HEK293T (cell line): ENCODE measurements at regions not wholly inside any gene's neighbourhood (a gene's known extent, or its start where the extent isn't known, plus 50 kb on each side); places are given as distances from the start of the nearest gene placed in this dataset.
A peak's percentile ranks its signal among the peaks of the same experiment; 100 is the strongest.
"Not testable (repeated sequence)": the region's sequence is repeated elsewhere in the genome, so short reads cannot be mapped to it uniquely, and the experiment has no call there.

Experiments
- CTCF ChIA-PET: fragments of 350-600 bp; formaldehyde crosslinking; extraction: SDS; loops from one replicate; lab custom pipeline; 2021; ENCODE audit warnings: antibody characterized with exemption, inconsistent platforms; lab: Yijun Ruan, JAX
- POLR2A ChIA-PET: fragments of 350-600 bp; formaldehyde crosslinking; extraction: SDS; loops from one replicate; lab custom pipeline; 2020; ENCODE audit warnings: antibody characterized with exemption, inconsistent platforms; lab: Yijun Ruan, JAX
- DNase-seq: peaks from one replicate; pipeline ENCODE4 v3.0.0; 2012; ENCODE audit warnings: mixed read lengths; ENCODE audit errors: extremely low spot score
- ARNT ChIP-seq: fragments of 450-650 bp; IDR thresholded peaks from 2 replicates; pipeline ENCODE4 v1.6.1; 2017; ENCODE audit warnings: mild to moderate bottlenecking
- BHLHE40 ChIP-seq: fragments of 450-650 bp; IDR thresholded peaks from 2 replicates; pipeline ENCODE4 v1.6.1; 2016; ENCODE audit warnings: mild to moderate bottlenecking, moderate library complexity, borderline replicate concordance
- CTBP1 ChIP-seq: fragments of 450-650 bp; IDR thresholded peaks from 2 replicates; pipeline ENCODE4 v1.6.1; 2016; ENCODE audit warnings: borderline replicate concordance
- ELF4 ChIP-seq: fragments of 450-650 bp; IDR thresholded peaks from 2 replicates; pipeline ENCODE4 v1.6.1; 2017; ENCODE audit warnings: antibody characterized with exemption
- FOXA1 ChIP-seq: fragments of 450-650 bp; IDR thresholded peaks from 2 replicates; pipeline ENCODE4 v1.6.1; 2016; ENCODE audit warnings: mild to moderate bottlenecking
- FOXK2 ChIP-seq: fragments of 450-650 bp; IDR thresholded peaks from 2 replicates; pipeline ENCODE4 v1.6.1; 2016; ENCODE audit warnings: mild to moderate bottlenecking
- FOXM1 ChIP-seq: fragments of 450-650 bp; IDR thresholded peaks from 2 replicates; pipeline ENCODE4 v1.6.1; 2017; ENCODE audit warnings: mild to moderate bottlenecking, borderline replicate concordance
- HDGF ChIP-seq: fragments of 450-650 bp; IDR thresholded peaks from 2 replicates; pipeline ENCODE4 v1.6.1; 2017; ENCODE audit warnings: antibody characterized with exemption, borderline replicate concordance
- L3MBTL2 ChIP-seq: fragments of 450-650 bp; conservative IDR thresholded peaks from 2 replicates; pipeline ENCODE4 v1.6.1; 2016; ENCODE audit warnings: mild to moderate bottlenecking
- LEF1 ChIP-seq: fragments of 450-650 bp; IDR thresholded peaks from 2 replicates; pipeline ENCODE4 v1.6.1; 2017; ENCODE audit warnings: mild to moderate bottlenecking, borderline replicate concordance
- NFRKB ChIP-seq: fragments of 450-650 bp; IDR thresholded peaks from 2 replicates; pipeline ENCODE4 v1.6.1; 2016; ENCODE audit warnings: mild to moderate bottlenecking, moderate library complexity
- SP1 ChIP-seq: fragments of 450-650 bp; IDR thresholded peaks from 2 replicates; pipeline ENCODE4 v1.6.1; 2017
- SUZ12 ChIP-seq: fragments of 450-650 bp; IDR thresholded peaks from 2 replicates; pipeline ENCODE4 v1.6.1; 2016; ENCODE audit warnings: mild to moderate bottlenecking
- TARDBP ChIP-seq: fragments of 450-650 bp; IDR thresholded peaks from 2 replicates; pipeline ENCODE4 v1.6.1; 2016
- ZNF384 ChIP-seq: fragments of 450-650 bp; IDR thresholded peaks from 2 replicates; pipeline ENCODE4 v1.6.1; 2016
- TF ChIP-seq, protein P1 (sequence below): fragments of 450-650 bp; IDR thresholded peaks from 2 replicates; pipeline ENCODE4 v1.6.1; 2016

DNA sequence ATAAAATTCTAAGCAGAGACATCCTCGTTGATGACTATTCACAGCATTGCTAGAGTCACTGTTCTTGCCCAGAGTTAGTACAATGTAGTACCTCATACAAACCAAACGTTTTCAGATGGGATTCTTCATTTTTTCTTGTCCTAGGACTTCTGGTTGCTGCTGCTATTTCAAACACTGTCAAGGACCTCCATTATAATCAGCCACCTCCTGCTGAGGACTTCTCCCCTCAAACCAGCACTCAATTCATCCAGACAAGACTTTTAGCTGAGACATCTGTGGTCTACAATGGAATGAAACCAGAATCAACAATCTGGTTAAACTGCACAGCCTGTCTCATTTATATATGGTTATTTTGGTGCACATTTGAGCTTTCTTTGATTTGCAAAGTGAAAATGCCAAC, 1008.8 kb downstream of the STPG2 start:
- CTCF ChIA-PET: no interaction called here
- DNase-seq: no peak
- POLR2A ChIA-PET: no interaction called here
- no peak for TF ChIP-seq LEF1
- no peak for TF ChIP-seq FOXK2

GRCh38 chr4:97139791-97140190, 1003.5 kb downstream of the STPG2 start:
- no peak for DNase-seq
- TF ChIP-seq LEF1: no peak
- no peak for TF ChIP-seq NFRKB
- no peak for TF ChIP-seq ELF4
- TF ChIP-seq L3MBTL2: no peak
- no peak for TF ChIP-seq BHLHE40
- no peak for TF ChIP-seq FOXK2
- TF ChIP-seq HDGF: no peak
- TF ChIP-seq SP1: no peak
- no peak for TF ChIP-seq ZNF384
- ChIA-PET CTCF (no interaction called here), POLR2A (no interaction called here)

DNA sequence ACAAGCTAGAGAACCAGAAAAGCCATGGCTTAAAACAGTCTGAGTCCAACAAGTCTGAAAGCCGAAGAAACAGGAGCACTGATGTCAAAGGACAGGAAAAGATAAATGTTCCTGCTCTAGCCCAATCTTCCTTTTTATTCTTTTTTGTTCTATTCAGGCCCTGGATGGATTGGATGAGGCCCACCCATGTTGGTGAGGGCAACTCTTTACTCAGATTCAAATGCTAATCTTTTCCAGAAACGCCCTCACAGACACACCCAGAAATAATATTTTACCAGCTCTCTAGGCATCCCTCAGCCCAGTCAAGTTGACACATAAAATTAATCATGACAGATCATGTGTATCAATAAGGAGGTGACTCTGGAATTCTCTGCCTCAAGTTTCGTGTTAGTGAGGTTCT, 1002.7 kb downstream of the STPG2 start:
- TF ChIP-seq FOXA1 (no peak), CTBP1 (no peak), BHLHE40 (no peak), FOXM1 (no peak), NFRKB (no peak), HDGF (no peak), SUZ12 (no peak), LEF1 (no peak), L3MBTL2 (no peak), FOXK2 (no peak), ZNF384 (no peak), SP1 (no peak), ARNT (no peak)
- CTCF ChIA-PET: interaction anchor here (0.6 kb wide), 1 partner anchor 13 kb away, joined by 7 read pairs; no protein-coding TSS in a partner anchor
- no peak for DNase-seq
- POLR2A ChIA-PET: no interaction called here

GRCh38 chr4:97141332-97141731, 1001.9 kb downstream of the STPG2 start:
- POLR2A ChIA-PET, DNase-seq, CTCF ChIA-PET: not testable (repeated sequence)

DNA sequence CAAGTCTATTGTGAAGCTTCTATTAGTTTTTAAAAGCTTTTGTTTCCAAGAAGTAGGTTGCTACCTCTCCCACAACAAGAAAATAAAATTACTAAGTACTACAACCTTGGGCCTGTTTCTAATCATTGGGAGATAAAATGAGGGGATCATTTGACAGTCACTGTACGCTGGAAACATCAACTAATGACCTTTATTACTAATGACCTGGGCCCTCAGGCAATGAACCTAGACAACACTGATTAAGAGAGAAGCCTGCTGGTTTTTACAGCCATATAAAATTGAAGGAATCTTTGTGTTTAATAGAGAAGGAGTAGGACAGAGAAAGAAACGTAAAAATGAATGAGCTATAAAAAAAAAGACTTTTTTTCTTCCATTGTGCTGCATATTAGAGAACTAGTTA, 1000.9 kb downstream of the STPG2 start:
- CTCF ChIA-PET: no interaction called here
- POLR2A ChIA-PET: no interaction called here
- TF ChIP-seq FOXA1 (no peak), HDGF (no peak), CTBP1 (no peak), ELF4 (no peak), BHLHE40 (no peak), SP1 (no peak), ZNF384 (no peak), FOXM1 (no peak), L3MBTL2 (no peak), SUZ12 (no peak), TARDBP (no peak), FOXK2 (no peak), ARNT (no peak), LEF1 (no peak), NFRKB (no peak)
- TF ChIP-seq, protein P1, sequence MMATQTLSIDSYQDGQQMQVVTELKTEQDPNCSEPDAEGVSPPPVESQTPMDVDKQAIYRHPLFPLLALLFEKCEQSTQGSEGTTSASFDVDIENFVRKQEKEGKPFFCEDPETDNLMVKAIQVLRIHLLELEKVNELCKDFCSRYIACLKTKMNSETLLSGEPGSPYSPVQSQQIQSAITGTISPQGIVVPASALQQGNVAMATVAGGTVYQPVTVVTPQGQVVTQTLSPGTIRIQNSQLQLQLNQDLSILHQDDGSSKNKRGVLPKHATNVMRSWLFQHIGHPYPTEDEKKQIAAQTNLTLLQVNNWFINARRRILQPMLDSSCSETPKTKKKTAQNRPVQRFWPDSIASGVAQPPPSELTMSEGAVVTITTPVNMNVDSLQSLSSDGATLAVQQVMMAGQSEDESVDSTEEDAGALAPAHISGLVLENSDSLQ: no peak
- no peak for DNase-seq

DNA sequence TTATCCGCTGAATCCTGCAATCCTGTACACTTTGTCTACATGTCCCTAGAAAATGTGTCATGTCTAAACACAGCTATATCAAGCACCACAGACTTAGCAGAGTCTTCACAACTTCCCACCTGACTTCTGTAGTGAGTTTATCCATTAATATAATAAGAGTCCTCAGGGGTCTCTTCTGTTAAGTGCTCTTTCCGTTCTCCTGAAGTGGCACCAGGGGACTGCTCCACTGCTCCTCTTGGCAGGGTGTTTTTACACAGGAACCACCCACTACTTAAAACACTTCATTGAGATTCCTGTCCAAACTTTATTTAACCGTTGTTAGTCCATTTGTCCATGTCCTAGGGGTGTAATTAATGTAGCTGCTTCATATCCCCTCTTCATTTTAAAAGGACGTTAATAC, 1000.4 kb downstream of the STPG2 start:
- CTCF ChIA-PET: no interaction called here
- no peak for TF ChIP-seq NFRKB
- DNase-seq: peak; percentile 7
- POLR2A ChIA-PET: no interaction called here

DNA sequence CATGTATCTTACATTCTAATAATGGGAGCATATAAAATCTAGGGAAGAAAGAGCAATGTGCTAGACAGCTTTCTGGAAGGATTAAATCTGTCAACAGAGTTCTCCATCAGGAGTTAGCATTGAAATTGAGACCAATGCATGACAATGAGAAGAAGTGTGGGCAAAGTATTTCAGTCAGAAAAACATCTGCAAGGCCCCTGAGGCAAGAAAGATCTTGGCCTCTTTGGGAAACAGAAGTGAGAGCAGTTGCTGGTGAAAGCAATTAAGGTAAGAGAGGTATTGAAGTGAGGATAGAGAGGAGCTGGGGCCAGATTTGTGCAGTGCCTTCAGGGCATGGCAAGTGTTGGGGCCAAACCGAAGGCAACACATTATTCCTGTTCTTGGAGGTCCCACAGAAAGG, 999.1 kb downstream of the STPG2 start:
- TF ChIP-seq ELF4 (no peak), FOXM1 (no peak), LEF1 (no peak), BHLHE40 (no peak), L3MBTL2 (no peak), HDGF (no peak), SP1 (no peak), ARNT (no peak), SUZ12 (no peak), ZNF384 (no peak), CTBP1 (no peak), FOXK2 (no peak), TARDBP (no peak), FOXA1 (no peak), NFRKB (no peak)
- TF ChIP-seq, protein P1: no peak
- DNase-seq: no peak
- ChIA-PET CTCF (no interaction called here), POLR2A (no interaction called here)

GRCh38 chr4:97150966-97151365, 992.3 kb downstream of the STPG2 start:
- POLR2A ChIA-PET: no interaction called here
- CTCF ChIA-PET: no interaction called here
- no peak for TF ChIP-seq TARDBP
- no peak for TF ChIP-seq NFRKB
- TF ChIP-seq ARNT: no peak
- no peak for TF ChIP-seq SP1
- no peak for TF ChIP-seq SUZ12
- TF ChIP-seq L3MBTL2: no peak
- TF ChIP-seq FOXK2: no peak
- no peak for TF ChIP-seq LEF1
- no peak for TF ChIP-seq ZNF384
- TF ChIP-seq, protein P1: no peak
- no peak for TF ChIP-seq BHLHE40
- no peak for TF ChIP-seq FOXA1
- no peak for TF ChIP-seq ELF4
- TF ChIP-seq CTBP1: no peak
- TF ChIP-seq FOXM1: no peak
- TF ChIP-seq HDGF: no peak
- no peak for DNase-seq
